PC-3 (cell line): ENCODE measurements at regions not wholly inside any gene's neighbourhood (a gene's known extent, or its start where the extent isn't known, plus 50 kb on each side); places are given as distances from the start of the nearest gene placed in this dataset.

Experiments
- CTCF ChIP-seq: fragments of 300-600 bp; sonication (generic); conservative IDR thresholded peaks from 2 replicates; pipeline ENCODE4 v1.5.1; 2017; ENCODE audit warnings: antibody characterized with exemption, low read depth, mild to moderate bottlenecking, low read length
- EZH2 ChIP-seq: fragments of 300-600 bp; sonication (generic); IDR thresholded peaks from one replicate; pipeline ENCODE4 v1.6.1; 2017; ENCODE audit warnings: antibody characterized with exemption, mild to moderate bottlenecking, low read length; ENCODE audit not compliant: unreplicated experiment
- EZH2phosphoT487 ChIP-seq: fragments of 300-600 bp; sonication (generic); IDR thresholded peaks from 2 replicates; pipeline ENCODE4 v1.6.1; 2018; ENCODE audit warnings: mild to moderate bottlenecking, antibody characterized with exemption, low read length, borderline replicate concordance

DNA sequence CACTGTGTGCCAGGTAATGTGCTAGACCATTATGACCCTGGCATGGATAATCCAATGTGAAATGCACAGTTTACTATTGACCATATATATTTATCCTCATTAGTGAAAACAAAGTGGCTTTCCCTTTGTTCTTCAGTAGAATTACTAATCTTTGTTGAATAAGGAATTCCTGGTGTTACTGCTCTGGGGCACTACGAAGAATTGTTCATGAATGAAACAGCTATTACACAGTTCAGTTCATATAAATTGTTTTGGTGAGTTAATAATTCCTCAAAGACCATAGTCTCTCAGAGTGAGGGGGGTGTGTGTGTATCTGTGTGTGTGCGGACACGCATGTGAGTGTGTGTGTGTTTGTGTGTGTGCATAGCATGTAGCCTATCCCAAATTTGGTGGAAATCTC, 668.0 kb upstream of the MBL2 start:
- TF ChIP-seq CTCF = no peak
- TF ChIP-seq EZH2 = no peak
- TF ChIP-seq EZH2phosphoT487 = no peak
